Renal cortical epithelial cell (primary cell): ENCODE measurements at regions not wholly inside any gene's neighbourhood (a gene's known extent, or its start where the extent isn't known, plus 50 kb on each side); places are given as distances from the start of the nearest gene placed in this dataset.
"Not testable (repeated sequence)": the region's sequence is repeated elsewhere in the genome, so short reads cannot be mapped to it uniquely, and the experiment has no call there.

Experiments
- DNase-seq: peaks from one replicate; pipeline ENCODE4 v3.0.0-alpha.2; 2011; ENCODE audit warnings: low read depth

DNA sequence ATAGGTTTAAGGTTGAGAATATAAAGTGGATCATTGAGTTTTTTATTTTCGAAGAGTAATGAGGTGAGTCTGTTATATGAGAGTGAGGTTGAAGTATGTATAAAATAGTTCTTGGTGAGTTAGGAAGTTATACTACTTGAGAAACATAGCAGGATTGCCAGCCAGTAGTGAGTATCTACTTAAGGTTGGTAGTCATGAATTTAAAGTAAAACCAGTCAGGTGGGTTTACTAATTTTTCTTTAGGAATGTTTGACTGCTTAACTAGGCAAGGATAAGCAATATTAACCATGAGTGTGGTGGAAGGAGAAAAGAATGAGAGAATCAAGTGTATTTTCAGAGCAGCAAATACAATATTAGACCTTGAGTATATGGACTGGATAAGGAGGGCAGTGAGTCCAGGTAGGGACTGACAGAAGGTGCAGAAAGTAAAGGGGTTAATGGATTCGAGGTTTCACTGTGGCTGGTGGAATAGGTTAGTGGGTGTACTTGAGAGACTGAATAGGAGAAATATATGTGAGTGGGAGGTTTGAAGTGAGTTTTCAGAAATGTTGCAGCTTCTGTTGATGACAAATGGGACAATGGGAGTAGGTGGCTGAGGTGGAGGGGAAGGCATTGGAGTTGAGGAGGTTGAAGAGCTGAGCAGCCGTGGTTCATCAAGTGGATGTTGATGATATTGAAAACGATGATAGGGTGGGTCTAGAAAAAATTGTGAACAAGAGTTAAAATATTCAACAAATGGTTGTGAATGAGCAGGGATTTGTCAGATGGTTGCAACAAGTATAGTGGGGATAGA, 232.5 kb upstream of the ASCC3 start:
- no peak for DNase-seq

DNA sequence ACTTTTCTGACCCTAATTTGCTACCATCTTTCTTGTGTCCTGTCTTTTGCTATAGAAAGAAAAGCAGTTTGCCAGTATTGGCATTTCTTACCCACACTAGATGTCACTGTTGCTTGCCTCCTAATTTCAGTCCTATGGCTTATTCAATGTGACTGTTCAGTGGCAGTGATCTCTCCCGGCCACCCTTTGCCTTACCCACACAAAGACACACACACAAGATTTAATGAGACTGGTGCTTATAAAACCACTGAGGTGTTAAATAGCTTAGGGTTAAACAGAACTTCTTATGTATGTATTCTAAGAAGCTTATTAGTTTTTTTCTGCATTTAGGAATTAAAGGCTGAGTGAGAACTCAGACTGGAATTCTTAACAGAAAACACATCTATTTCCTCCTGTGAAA, 233.6 kb upstream of the ASCC3 start:
- peak; percentile 47 for DNase-seq

DNA sequence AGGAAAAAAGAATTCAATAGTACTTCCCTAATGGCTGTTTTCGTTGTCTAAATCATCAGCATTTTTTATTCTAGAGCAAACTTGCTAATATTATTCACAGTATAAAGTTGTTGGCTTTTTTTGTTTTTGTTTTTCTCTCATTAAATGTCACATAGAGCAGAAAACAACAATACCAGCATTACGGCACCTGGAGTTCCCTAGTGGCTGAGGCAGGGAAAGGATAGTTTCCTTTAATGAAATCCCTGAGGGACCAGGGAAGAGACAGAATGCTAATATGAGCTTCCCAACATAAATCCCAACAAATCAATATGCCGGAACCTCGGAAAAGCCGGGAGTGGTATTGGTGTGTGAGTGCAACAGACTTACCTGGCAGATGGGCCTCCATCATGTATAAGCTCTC, 235.2 kb upstream of the ASCC3 start:
- DNase-seq = no peak

DNA sequence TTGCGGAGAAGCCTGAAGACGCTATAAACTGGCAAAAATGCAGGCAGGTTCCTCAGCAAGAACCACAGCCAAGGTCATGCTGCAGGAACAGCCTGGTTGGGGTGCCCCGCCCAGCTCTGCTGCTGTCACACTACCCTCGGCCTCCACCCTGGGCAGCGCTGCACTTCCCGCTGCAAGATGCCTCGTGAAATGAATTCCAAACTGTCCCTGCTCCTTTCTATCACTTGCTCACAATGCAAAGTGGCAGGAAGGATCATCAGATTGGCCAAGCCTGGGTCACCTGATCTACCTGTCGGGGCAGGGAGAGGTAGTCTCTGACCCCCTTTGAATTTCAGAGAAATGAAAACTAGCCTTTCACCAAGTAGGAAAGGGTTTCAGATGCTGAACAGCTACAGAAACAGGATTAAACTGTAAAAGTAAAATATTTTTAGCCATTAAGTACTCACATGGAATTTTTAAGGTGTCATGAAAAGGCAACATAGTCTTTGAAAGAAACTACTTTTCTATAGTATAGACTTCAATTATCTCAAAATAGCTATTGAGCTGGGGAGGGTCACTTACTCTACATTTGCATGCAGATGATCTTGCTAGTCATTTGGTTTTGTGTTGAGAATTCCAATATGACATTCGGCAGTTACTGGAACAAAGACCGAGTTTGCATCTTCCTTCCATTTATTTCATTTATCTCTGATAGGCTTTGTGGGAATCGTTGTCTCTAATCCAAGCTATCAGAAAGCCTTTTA, 236.4 kb upstream of the ASCC3 start:
- no peak for DNase-seq

DNA sequence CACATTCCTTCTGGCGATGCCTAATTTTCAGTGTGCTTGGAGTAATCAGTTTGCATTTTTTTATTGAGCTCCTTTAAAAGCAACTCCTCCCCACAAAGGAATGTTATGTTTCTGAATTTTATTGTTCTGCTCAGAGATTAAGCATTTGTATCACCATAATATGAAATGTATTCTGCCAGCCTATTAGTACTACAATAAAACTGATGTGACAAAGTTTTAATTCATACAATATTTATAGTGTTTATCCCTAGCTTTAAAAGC, 236.9 kb upstream of the ASCC3 start:
- no peak for DNase-seq

DNA sequence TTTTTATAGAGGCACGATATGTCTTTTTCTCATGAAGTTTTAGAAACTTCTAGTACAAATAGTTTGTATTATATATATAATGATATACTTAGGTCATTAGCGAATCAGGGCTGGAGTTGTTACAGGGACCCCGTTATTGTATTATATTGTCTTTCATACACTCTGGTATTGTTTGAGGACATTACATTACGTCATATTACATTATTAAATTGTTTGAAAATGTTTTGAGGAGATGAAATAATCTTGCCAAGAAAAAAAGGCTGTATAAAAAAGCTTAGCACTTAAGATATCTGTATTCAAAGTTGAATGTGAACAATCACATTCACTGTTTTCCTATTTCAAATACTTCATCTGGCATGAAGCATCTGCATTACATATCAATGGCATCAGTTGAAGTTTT, 239.6 kb upstream of the ASCC3 start:
- no peak for DNase-seq

DNA sequence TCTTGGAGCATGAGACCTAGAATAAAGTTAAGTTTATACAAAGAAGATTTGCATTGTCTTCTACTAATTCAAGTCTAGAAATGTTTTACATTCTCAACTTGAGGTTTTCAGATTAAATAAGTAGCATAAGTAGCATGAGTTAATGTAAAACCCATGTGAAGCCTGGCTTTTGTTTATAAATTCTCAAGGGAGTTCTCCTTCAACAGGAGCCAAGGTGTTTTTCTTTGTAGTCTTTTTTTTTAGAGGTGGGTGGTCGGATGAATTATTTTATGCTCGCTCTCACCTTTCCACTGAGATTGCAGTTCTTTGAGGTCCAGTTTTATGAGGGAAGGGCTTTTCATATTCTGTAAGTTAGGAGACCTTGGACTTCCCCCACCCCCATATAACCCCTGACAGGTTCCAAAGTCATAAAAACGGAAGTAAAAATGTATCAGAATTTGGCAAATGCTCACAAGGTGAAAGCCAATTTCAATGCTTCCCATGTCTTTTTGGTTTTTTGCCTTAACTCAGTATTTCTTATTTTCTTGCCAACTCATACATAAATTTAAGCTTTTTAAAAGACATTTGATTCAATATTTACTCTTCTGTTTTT, 244.3 kb upstream of the ASCC3 start:
- peak; percentile 16 for DNase-seq

DNA sequence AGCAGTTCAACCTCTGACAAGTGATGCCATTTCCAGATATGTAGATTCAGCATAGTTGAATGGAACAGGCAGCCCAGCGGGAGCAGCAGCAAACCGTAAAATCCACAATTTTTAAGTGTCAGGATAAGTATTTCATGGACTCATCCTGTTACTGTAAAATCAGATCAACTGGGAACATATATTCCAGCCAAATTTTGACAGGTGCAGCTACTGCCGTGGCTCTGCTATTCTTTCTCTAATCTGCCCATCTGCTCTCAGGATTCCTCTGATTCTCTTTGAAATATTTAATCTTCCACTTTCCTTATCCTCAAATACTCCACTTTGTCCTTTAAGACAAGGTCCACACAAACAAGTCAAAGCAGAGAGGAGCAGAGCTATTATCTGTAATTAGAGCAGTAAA, 245.4 kb upstream of the ASCC3 start:
- DNase-seq = no peak

DNA sequence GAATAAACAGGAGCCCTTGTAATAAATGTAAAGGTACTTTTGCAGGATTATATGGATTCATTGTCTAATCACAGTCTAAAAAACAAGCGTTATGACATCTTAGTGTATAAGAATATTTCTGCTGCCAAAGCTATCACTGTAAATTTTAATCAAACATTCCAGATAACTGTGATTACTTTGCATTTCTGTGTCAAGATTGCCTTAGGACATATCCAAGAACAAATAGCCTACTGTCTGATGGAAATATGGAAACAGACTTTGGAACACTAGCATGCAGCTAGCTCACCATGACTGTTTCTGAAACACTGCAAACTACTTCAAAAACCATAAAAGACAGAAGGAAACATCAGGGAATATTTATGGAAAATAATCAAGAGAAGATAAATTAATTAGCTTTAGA, 248.7 kb upstream of the ASCC3 start:
- DNase-seq = no peak

DNA sequence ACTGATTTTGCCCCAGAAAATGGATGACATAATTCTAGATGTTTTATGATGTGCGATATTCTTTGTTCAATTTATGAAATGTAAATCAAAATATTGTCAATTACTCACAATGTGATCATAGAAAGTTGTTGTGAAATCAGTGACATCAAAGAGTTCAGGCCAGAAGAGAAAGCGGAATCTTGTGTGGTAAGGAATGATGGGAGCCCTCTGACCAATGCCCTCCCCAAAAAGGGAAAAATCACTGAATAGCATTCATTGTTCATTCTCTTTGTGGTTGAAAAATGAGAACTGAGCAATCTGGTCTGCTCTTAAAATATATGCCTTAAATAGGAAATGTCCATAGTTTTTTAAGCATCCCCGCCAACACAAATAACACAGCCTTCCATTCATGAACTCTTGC, 247.1 kb upstream of the GRIK2 start:
- DNase-seq = no peak

DNA sequence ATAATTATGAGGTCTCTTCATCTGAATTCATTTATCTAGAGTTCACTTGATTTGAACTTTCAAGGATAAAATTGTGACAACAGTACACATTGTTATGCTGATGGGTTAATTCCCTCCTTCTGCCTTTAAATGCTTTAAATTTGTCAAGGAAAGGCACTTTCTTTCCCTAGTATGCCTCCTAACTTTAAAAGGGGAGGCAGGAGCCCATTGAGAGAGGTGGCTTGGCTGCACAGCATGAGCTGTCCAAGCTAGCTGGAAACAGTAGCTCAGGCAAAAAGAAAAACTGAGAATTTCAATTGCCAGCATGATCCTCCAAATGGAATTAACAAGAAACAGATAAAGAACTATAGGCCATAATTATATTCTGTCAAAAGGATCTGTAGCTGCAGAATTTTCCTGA, 243.3 kb upstream of the GRIK2 start:
- no peak for DNase-seq

DNA sequence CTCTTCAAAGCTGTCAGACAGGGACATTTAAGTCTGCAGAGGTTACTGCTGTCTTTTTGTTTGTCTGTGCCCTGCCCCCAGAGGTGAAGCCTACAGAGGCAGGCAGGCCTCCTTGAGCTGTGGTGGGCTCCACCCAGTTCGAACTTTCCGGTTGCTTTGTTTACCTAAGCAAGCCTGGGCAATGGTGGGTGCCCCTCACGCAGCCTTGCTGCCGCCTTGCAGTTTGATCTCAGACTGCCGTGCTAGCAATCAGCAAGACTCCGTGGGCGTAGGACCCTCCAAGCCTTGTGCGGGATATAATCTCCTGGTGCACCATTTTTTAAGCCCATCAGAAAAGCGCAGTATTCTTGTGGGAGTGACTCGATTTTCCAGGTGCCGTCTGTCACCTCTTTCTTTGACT, 235.9 kb upstream of the GRIK2 start:
- not testable (repeated sequence) for DNase-seq

DNA sequence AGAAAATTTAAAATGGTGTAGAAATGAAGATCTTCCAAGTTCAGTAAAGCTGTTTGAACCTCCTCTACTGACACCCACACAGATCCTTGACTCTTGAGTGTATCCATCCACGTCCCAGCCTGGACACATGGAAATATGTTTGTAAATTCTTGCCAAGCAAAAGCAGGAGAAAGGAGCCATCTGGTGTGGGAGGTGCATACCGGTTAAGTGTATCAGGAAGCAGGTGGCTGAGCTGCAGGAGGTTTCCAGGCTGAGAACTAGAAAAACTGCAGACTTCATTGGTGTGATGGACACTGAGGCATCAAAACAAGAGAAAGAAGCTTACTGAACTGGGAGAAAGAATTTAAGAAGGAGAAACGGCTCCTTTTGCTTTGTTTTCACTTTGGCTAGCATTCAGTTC, 229.9 kb upstream of the GRIK2 start:
- DNase-seq = no peak

DNA sequence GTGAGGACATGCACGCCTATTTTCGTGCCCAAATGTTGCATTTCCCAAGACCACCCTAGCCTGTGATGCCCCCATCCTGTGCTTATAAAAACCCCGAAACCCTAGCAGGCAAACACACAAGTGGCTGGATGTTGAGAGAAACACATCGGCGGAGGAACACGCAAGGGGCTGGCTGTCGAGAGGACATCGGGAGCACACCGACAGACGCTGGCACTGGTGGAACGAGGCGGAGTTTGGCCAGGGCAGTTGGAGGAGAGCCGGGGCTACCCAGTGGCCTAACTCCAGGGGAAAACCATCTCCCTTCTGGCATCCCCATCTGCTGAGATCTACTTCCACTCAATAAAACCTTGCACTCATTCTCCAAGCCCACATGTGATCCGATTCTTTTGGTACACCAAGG, 225.9 kb upstream of the GRIK2 start:
- DNase-seq = no peak

DNA sequence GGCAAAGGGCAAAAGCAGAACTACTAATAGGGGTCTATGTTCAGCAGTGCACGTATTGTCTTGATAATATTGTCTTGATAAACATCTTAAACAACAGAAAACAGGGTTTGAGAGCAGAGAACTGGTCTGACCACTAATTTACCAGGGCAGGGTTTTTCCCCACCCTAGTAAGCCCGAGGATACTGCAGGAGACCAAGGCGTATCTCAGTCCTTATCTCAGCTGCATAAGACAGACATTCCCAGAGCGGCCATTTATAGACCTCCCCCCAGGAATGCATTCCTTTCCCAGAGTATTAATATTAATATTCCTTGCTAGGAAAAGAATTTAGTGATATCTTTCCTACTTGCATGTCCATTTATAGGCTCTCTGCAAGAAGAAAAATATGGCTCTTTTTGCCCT, 222.5 kb upstream of the GRIK2 start:
- not testable (repeated sequence) for DNase-seq

DNA sequence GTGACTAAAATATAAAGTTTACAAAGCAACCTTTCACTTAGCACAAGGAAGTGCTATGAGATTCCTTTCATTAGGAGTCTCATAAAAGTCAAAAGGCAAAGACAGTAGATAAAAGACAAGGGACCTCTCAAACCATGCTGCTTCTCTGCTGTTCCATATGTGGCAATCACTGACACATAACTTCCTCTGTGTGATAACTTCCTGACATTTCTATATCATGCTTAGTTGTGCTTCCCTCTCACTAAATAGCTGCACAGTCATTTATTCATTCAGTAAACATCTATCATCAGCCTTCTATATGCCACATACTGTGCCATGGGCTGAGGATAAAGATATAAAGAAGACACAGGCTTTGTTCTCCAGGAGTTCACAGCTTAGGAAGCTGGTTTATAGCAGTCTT, 214.8 kb upstream of the GRIK2 start:
- DNase-seq = no peak

DNA sequence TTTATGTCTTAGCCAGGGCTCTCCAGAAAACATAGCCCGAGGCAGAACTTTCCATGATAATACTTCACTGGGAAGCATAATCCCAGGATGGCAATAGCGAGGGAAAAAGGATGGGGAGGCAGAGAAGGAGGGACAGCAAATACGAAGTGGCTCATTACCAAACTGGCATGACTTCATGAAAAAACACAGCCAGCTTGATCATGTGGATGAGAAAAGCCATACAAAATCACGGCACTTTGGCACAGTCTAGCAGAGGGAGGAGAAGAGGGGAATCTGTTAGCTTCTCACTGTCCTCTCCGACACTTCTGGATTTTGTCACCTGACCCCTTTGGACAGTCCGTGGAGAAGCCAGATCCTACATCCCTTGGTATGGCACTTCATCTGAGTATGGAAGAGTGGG, 212.5 kb upstream of the GRIK2 start:
- no peak for DNase-seq

DNA sequence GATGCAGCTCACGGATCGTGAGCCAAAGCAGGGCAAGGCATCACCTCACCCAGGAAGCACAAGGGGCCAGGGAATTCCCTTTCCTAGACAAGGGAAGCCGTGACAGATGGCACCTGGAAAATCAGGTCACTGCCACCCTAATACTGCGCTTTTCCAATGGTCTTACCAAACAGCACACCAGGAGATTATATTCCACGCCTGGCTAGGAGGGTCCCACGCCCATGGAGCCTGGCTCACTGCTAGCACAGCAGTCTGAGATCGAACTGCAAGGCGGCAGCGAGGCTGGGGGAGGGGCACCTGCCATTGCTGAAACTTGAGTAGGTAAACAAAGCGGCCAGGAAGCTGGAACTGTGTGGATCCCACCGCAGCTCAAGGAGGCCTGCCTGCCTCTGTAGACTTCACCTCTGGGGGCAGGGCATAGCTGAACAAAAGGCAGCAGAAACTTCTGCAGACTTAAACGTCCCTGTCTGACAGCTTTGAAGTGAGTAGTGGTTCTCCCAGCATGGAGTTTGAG, 205.2 kb upstream of the GRIK2 start:
- DNase-seq = not testable (repeated sequence)

DNA sequence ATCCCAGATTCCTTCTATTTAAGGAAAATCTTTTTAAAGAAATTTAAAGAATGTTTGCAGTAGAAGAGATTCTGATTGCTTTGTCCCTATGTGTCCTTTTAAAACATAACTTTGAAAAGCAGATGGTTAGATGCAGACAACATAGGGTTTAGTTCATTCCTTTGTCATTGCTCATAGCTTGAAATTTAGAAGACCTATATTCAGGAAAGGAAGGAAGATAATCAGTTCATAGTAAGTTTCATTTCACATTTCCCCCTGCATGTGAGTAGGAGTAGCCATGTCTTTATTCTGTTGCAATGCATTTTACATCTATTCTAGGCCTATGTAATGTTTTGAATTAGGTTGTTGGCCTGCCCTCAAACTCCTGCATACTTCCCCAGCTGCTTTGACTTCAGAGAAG, 197.9 kb upstream of the GRIK2 start:
- DNase-seq = no peak

DNA sequence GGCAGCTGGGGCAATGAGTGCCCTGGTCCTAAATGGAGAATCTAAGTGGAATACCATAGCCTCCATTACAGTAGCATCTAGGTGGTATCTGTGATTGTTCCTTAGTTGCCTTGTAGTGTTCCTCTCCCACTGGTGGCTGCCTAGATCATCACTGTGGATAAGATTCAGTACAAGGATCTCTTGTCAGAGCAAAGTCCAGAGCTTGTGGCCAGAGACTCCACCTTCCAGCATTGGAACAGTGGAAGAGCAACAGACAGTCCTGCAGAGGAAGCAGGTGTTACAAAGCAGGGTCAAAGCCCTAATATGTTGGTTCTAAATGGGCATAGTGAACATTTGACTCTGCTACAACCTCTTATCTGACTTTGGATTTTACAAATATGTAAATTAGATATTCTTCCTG, 194.1 kb upstream of the GRIK2 start:
- no peak for DNase-seq

DNA sequence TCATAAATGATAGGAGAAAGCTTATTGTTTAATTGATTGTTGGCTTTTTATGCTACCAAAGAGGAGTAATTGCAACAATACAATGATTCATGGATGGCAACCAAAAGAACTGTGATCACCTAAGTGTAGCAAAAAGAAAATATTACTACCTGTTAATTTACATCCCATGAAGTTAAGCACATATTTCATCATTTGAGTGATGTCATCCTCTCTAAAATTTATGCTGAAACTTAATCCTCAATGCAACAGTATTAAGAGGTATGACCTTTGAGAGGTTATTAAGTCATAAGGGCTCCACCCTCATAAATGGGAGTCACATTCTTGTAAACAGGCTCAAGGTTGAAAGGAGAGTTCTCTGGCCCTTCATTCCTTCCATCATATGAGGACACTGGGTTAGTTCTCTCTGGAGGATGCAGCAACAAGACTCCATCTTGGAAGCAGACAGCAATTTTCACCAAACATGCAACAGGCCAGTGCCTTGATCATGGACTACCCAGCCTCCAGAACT, 190.6 kb upstream of the GRIK2 start:
- no peak for DNase-seq

DNA sequence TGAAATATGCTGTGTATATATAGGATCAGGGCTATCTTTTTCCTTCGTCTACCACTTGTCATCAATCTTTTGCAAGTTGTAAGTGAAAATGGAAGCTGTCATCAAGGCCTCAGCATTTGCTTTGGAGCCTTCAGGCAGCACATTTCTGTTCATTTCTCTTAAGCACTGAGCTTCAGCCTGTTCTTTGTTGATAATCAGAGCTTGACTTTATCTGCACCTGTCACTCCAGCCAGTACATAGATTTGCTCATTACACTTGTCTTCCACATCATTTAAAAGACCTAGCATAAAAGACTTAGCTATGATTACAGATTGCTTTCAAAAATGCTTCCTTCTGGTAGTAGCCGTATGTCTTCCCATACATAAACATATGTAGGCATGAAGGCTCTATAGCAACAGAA, 189.8 kb upstream of the GRIK2 start:
- no peak for DNase-seq

DNA sequence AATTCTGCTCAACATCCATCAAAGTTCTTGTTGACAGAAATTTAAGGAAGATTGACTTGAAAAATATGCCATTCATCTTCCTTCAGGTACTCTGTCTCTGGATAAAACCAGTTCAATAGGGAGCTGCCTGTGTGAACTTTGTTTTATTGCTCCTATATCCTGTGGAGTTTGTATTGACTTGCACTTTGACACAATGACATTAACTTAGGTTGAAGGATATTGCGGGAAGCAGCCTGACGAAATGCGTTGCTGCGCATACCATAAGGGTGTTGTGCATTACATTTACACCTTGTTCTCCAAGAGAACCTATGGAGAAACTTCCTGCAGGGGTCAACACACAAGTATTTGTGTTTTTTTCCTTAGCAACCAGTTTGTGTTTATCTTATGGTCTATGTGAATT, 185.4 kb upstream of the GRIK2 start:
- no peak for DNase-seq
